WTC11 (cell line): ENCODE measurements at regions not wholly inside any gene's neighbourhood (a gene's known extent, or its start where the extent isn't known, plus 50 kb on each side); places are given as distances from the start of the nearest gene placed in this dataset.

Source experiments
- CREB1 ChIP-seq: sonication (generic); formaldehyde crosslinking; IDR thresholded peaks from 2 replicates; pipeline ENCODE4 v1.8.0; 2023; ENCODE audit warnings: mild to moderate bottlenecking, missing genetic modification reagents
- FOXJ3 ChIP-seq: sonication (generic); formaldehyde crosslinking; IDR thresholded peaks from 2 replicates; pipeline ENCODE4 v1.9.0; 2021; ENCODE audit warnings: missing genetic modification reagents, mild to moderate bottlenecking, borderline replicate concordance
- SP1 ChIP-seq: sonication (generic); formaldehyde crosslinking; conservative IDR thresholded peaks from 2 replicates; pipeline ENCODE4 v1.8.1; 2022; ENCODE audit warnings: missing genetic modification reagents
- ZBTB21 ChIP-seq: sonication (generic); formaldehyde crosslinking; IDR thresholded peaks from 2 replicates; pipeline ENCODE4 v1.8.1; 2023; ENCODE audit warnings: mild to moderate bottlenecking, missing genetic modification reagents, borderline replicate concordance
- TF ChIP-seq, protein P1 (sequence below): fragments of 200-600 bp; IDR thresholded peaks from 2 replicates; pipeline ENCODE4 v1.8.0; 2022; ENCODE audit warnings: antibody characterized with exemption
- TF ChIP-seq, protein P2 (sequence below): sonication (generic); formaldehyde crosslinking; IDR thresholded peaks from 2 replicates; pipeline ENCODE4 v1.8.0; 2022; ENCODE audit warnings: missing genetic modification reagents
- TF ChIP-seq, protein P3 (sequence below): sonication (generic); formaldehyde crosslinking; IDR thresholded peaks from 2 replicates; pipeline ENCODE4 v1.8.1; 2023; ENCODE audit warnings: mild to moderate bottlenecking, missing genetic modification reagents, moderate library complexity
- TF ChIP-seq, protein P4 (sequence below): sonication (generic); formaldehyde crosslinking; IDR thresholded peaks from 2 replicates; pipeline ENCODE4 v1.8.0; 2023; ENCODE audit warnings: missing genetic modification reagents
- TF ChIP-seq, protein P5 (sequence below): sonication (generic); formaldehyde crosslinking; IDR thresholded peaks from 2 replicates; pipeline ENCODE4 v1.8.1; 2023; ENCODE audit warnings: mild to moderate bottlenecking, moderate library complexity, missing genetic modification reagents

DNA sequence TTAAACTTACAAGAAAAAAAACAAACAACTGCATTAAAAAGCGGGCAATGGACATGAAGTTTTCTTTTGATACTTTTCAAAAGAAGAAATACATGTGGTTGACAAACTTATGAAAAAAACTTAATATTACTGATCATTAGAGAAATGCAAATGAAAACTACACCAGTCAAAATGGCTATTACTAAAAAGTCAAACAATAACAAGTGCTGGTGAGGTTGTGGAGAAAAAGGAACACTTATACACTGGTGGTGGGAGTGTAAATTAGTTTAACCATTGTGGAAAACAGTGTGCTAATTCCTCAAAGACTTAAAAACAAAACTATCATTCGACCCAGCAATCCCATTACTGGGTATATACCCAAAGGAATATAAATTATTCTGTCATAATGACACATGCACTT lies 311.6 kb downstream of the ISL1 start:
- TF ChIP-seq FOXJ3 (CRISPR knock-in tag) (no peak), SP1 (no peak), CREB1 (CRISPR knock-in tag) (no peak), ZBTB21 (CRISPR knock-in tag) (no peak)
- TF ChIP-seq, protein P1, sequence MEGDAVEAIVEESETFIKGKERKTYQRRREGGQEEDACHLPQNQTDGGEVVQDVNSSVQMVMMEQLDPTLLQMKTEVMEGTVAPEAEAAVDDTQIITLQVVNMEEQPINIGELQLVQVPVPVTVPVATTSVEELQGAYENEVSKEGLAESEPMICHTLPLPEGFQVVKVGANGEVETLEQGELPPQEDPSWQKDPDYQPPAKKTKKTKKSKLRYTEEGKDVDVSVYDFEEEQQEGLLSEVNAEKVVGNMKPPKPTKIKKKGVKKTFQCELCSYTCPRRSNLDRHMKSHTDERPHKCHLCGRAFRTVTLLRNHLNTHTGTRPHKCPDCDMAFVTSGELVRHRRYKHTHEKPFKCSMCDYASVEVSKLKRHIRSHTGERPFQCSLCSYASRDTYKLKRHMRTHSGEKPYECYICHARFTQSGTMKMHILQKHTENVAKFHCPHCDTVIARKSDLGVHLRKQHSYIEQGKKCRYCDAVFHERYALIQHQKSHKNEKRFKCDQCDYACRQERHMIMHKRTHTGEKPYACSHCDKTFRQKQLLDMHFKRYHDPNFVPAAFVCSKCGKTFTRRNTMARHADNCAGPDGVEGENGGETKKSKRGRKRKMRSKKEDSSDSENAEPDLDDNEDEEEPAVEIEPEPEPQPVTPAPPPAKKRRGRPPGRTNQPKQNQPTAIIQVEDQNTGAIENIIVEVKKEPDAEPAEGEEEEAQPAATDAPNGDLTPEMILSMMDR = no peak
- TF ChIP-seq, protein P2, sequence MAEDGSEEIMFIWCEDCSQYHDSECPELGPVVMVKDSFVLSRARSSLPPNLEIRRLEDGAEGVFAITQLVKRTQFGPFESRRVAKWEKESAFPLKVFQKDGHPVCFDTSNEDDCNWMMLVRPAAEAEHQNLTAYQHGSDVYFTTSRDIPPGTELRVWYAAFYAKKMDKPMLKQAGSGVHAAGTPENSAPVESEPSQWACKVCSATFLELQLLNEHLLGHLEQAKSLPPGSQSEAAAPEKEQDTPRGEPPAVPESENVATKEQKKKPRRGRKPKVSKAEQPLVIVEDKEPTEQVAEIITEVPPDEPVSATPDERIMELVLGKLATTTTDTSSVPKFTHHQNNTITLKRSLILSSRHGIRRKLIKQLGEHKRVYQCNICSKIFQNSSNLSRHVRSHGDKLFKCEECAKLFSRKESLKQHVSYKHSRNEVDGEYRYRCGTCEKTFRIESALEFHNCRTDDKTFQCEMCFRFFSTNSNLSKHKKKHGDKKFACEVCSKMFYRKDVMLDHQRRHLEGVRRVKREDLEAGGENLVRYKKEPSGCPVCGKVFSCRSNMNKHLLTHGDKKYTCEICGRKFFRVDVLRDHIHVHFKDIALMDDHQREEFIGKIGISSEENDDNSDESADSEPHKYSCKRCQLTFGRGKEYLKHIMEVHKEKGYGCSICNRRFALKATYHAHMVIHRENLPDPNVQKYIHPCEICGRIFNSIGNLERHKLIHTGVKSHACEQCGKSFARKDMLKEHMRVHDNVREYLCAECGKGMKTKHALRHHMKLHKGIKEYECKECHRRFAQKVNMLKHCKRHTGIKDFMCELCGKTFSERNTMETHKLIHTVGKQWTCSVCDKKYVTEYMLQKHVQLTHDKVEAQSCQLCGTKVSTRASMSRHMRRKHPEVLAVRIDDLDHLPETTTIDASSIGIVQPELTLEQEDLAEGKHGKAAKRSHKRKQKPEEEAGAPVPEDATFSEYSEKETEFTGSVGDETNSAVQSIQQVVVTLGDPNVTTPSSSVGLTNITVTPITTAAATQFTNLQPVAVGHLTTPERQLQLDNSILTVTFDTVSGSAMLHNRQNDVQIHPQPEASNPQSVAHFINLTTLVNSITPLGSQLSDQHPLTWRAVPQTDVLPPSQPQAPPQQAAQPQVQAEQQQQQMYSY (CRISPR knock-in tag) = no peak
- TF ChIP-seq, protein P3, sequence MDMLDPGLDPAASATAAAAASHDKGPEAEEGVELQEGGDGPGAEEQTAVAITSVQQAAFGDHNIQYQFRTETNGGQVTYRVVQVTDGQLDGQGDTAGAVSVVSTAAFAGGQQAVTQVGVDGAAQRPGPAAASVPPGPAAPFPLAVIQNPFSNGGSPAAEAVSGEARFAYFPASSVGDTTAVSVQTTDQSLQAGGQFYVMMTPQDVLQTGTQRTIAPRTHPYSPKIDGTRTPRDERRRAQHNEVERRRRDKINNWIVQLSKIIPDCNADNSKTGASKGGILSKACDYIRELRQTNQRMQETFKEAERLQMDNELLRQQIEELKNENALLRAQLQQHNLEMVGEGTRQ (CRISPR knock-in tag) = no peak
- TF ChIP-seq, protein P4, sequence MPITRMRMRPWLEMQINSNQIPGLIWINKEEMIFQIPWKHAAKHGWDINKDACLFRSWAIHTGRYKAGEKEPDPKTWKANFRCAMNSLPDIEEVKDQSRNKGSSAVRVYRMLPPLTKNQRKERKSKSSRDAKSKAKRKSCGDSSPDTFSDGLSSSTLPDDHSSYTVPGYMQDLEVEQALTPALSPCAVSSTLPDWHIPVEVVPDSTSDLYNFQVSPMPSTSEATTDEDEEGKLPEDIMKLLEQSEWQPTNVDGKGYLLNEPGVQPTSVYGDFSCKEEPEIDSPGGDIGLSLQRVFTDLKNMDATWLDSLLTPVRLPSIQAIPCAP (CRISPR knock-in tag) = no peak
- TF ChIP-seq, protein P5, sequence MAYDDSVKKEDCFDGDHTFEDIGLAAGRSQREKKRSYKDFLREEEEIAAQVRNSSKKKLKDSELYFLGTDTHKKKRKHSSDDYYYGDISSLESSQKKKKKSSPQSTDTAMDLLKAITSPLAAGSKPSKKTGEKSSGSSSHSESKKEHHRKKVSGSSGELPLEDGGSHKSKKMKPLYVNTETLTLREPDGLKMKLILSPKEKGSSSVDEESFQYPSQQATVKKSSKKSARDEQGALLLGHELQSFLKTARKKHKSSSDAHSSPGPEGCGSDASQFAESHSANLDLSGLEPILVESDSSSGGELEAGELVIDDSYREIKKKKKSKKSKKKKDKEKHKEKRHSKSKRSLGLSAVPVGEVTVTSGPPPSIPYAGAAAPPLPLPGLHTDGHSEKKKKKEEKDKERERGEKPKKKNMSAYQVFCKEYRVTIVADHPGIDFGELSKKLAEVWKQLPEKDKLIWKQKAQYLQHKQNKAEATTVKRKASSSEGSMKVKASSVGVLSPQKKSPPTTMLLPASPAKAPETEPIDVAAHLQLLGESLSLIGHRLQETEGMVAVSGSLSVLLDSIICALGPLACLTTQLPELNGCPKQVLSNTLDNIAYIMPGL (CRISPR knock-in tag) = no peak
